Endothelial cell of umbilical vein (primary cell): ENCODE measurements at regions not wholly inside any gene's neighbourhood (a gene's known extent, or its start where the extent isn't known, plus 50 kb on each side); places are given as distances from the start of the nearest gene placed in this dataset.

Source experiments
- BruUV-seq: library from RNA; stranded (reverse); fragments of 400-500 nt; replicated peaks from 2 replicates; lab custom pipeline; 2021; lab: Mats Ljungman, UMichigan
- CTCF ChIA-PET: fragments of 300-600, 350-600 bp; sonication (Branson Sonifier 250); formaldehyde crosslinking; loops from one replicate; lab custom pipeline; 2021; ENCODE audit warnings: antibody characterized with exemption, inconsistent platforms; lab: Charles Lee
- POLR2A ChIA-PET: fragments of 300-600, 350-600 bp; sonication (Branson Sonifier 250); formaldehyde crosslinking; loops from one replicate; lab custom pipeline; 2021; ENCODE audit warnings: antibody characterized with exemption, inconsistent platforms; lab: Charles Lee
- DNase-seq: peaks from one replicate; pipeline ENCODE4 v3.0.0-alpha.2; 2011; ENCODE audit warnings: low read depth, low spot score
- FAIRE-seq: peaks from 2 replicates; lab custom pipeline; 2011; peaks lifted over from hg19 to GRCh38; lab: Jason Lieb, UNC
- H2AFZ ChIP-seq: 2 replicates; pipeline ENCODE4 v1.6.0; 2012; ENCODE audit warnings: low read depth, low read length, control low read depth, inconsistent platforms
- H3K27ac ChIP-seq: 2 replicates; pipeline ENCODE4 v1.5.1; 2011; ENCODE audit warnings: low read depth, mild to moderate bottlenecking, control low read depth, low read length, moderate library complexity; ENCODE audit not compliant: insufficient read depth
- H3K27me3 ChIP-seq, 2 experiments: 2 replicates each; pipeline versions ENCODE4 v1.6.0 to v1.6.1; 2011; ENCODE audit warnings: low read length in 2 of 2, mixed read lengths in 1 of 2; ENCODE audit not compliant: control insufficient read depth in 2 of 2, insufficient read depth in 2 of 2
- H3K36me3 ChIP-seq, 2 experiments: 2 replicates in 1 of 2; 3 replicates in 1 of 2; pipeline ENCODE4 v1.5.1; 2011; ENCODE audit warnings: low read length in 2 of 2, mild to moderate bottlenecking in 1 of 2, moderate library complexity in 1 of 2; ENCODE audit not compliant: control insufficient read depth in 2 of 2, insufficient read depth in 2 of 2; ENCODE audit errors: extremely low read depth in 1 of 2
- H3K4me1 ChIP-seq: 3 replicates; pipeline ENCODE4 v1.5.1; 2011; ENCODE audit warnings: mild to moderate bottlenecking, low read length; ENCODE audit not compliant: control insufficient read depth, insufficient read depth; ENCODE audit errors: extremely low read depth
- H3K4me2 ChIP-seq: 2 replicates; pipeline ENCODE4 v1.6.1; 2011; ENCODE audit warnings: low read length, control low read depth, mixed read lengths; ENCODE audit not compliant: insufficient read depth
- H3K4me3 ChIP-seq, 3 experiments: fragments of 200-600 bp in 1 of 3; sonication (generic), shearing (Covaris generic) in 1 of 3; replicated peaks in 1 of 3; 2 replicates each; pipeline ENCODE4 v1.5.1; 2011 to 2016; ENCODE audit warnings: control low read depth in 3 of 3, low read length in 3 of 3, mild to moderate bottlenecking in 2 of 3, inconsistent platforms in 1 of 3, low read depth in 1 of 3, moderate library complexity in 1 of 3; ENCODE audit not compliant: insufficient read depth in 1 of 3
- H3K79me2 ChIP-seq: 2 replicates; pipeline ENCODE4 v1.6.0; 2012; ENCODE audit warnings: low read length, inconsistent platforms; ENCODE audit not compliant: control insufficient read depth, insufficient read depth
- H3K9ac ChIP-seq: replicated peaks from 2 replicates; pipeline ENCODE3; 2011; ENCODE audit warnings: low read length, control low read depth; ENCODE audit not compliant: insufficient read depth; ENCODE audit errors: extremely low read depth
- H3K9me1 ChIP-seq: replicated peaks from 3 replicates; pipeline ENCODE4 v1.6.0; 2011; ENCODE audit warnings: mild to moderate bottlenecking, low read length; ENCODE audit not compliant: control insufficient read depth, insufficient read depth; ENCODE audit errors: extremely low read depth
- H3K9me3 ChIP-seq: replicated peaks from 2 replicates; pipeline ENCODE4 v1.5.1; 2012; ENCODE audit warnings: low read length, inconsistent platforms; ENCODE audit not compliant: control insufficient read depth, insufficient read depth
- H4K20me1 ChIP-seq: replicated peaks from 2 replicates; pipeline ENCODE3; 2011; ENCODE audit warnings: mild to moderate bottlenecking, low read length; ENCODE audit not compliant: control insufficient read depth, insufficient read depth; ENCODE audit errors: extremely low read depth
- EZH2 ChIP-seq: IDR thresholded peaks from 2 replicates; pipeline ENCODE4 v1.6.1; 2012; ENCODE audit warnings: borderline replicate concordance, low read depth, mild to moderate bottlenecking, moderate library complexity, low read length, inconsistent platforms; ENCODE audit not compliant: severe bottlenecking
- FOS ChIP-seq: IDR thresholded peaks from 2 replicates; pipeline ENCODE4 v1.6.1; 2011; ENCODE audit warnings: mild to moderate bottlenecking, low read length, moderate library complexity, borderline replicate concordance; ENCODE audit not compliant: insufficient read depth
- GATA2 ChIP-seq: IDR thresholded peaks from 2 replicates; pipeline ENCODE4 v1.7.0; 2011; ENCODE audit warnings: low read depth, mild to moderate bottlenecking, moderate library complexity, mixed read lengths, low read length; ENCODE audit not compliant: insufficient read length, insufficient read depth
- JUN ChIP-seq: IDR thresholded peaks from 2 replicates; pipeline ENCODE4 v1.6.1; 2011; ENCODE audit warnings: borderline replicate concordance, low read depth; ENCODE audit not compliant: insufficient read length, insufficient read depth
- MAX ChIP-seq: IDR thresholded peaks from 2 replicates; pipeline ENCODE4 v1.6.1; 2011; ENCODE audit not compliant: insufficient read depth, insufficient read length
- MYC ChIP-seq: IDR thresholded peaks from one replicate; pipeline ENCODE4 v1.6.1; 2011; ENCODE audit warnings: mild to moderate bottlenecking, low read depth, low read length
- POLR2A ChIP-seq: IDR thresholded peaks from 2 replicates; pipeline ENCODE4 v1.6.1; 2012; ENCODE audit warnings: low read depth, mild to moderate bottlenecking, control low read depth, low read length
- POLR2AphosphoS5 ChIP-seq: IDR thresholded peaks from 2 replicates; pipeline ENCODE4 v1.6.1; 2012; ENCODE audit warnings: low read depth, mild to moderate bottlenecking, control low read depth, low read length, moderate library complexity; ENCODE audit not compliant: insufficient read depth
- dilution Hi-C: fragments of 300-500 bp; cut with MboI; formaldehyde crosslinking; loops from one replicate; pipeline ENCODE4 v1.15.0; 2019; ENCODE audit warnings: low sequenced_read_pairs; ENCODE audit not compliant: extremely low pct_ligation_motif_present
- intact Hi-C: fragments of 100-400 bp; cut with micrococcal nuclease; formaldehyde crosslinking; loops from one replicate; pipeline ENCODE4 v1.10.0; 2022
- TF ChIP-seq, protein P1 (sequence below), 2 donors: IDR thresholded peaks; 1 replicate in 1 of 2; 2 replicates in 1 of 2; pipeline ENCODE4 v1.5.1; 2011; ENCODE audit warnings: low read length in 2 of 2, mild to moderate bottlenecking in 2 of 2, moderate library complexity in 2 of 2, control low read depth in 1 of 2, inconsistent platforms in 1 of 2, low read depth in 1 of 2; ENCODE audit not compliant: insufficient read depth in 1 of 2; ENCODE audit errors: extremely low read depth in 1 of 2

- Histone ChIP-seq H2AFZ (no peak overlapping the region), H3K4me1 (peaks cover 2% of the 10 kb centered on the region), H3K9me3 (no peaks in the 10 kb centered on the region), H4K20me1 (no peaks in the 10 kb centered on the region), H3K4me2 (no peak overlapping the region), H3K79me2 (no peaks in the 10 kb centered on the region), H3K27me3 (no peaks in the 10 kb centered on the region), H3K9me1 (no peaks in the 10 kb centered on the region), H3K9ac (no peak overlapping the region), H3K27ac (no peak overlapping the region), H3K36me3 (no peaks in the 10 kb centered on the region), H3K4me3 (no peak overlapping the region)
- FAIRE-seq (no peak), DNase-seq (no peak)
- intact Hi-C loops = loop anchor here (10.0 kb wide), 1 partner anchor 63 kb away; no protein-coding TSS in a partner anchor
- dilution Hi-C loops = no loop called here
- ChIA-PET POLR2A (no interaction called here), CTCF (no interaction called here)
- BruUV-seq = no TSS peak
- TF ChIP-seq GATA2 = no peak
- TF ChIP-seq POLR2AphosphoS5 = no peak
- TF ChIP-seq POLR2A = no peak
- TF ChIP-seq EZH2 = no peak
- TF ChIP-seq JUN = no peak
- no peak for TF ChIP-seq MYC
- TF ChIP-seq FOS = no peak
- no peak for TF ChIP-seq MAX
- TF ChIP-seq, protein P1, sequence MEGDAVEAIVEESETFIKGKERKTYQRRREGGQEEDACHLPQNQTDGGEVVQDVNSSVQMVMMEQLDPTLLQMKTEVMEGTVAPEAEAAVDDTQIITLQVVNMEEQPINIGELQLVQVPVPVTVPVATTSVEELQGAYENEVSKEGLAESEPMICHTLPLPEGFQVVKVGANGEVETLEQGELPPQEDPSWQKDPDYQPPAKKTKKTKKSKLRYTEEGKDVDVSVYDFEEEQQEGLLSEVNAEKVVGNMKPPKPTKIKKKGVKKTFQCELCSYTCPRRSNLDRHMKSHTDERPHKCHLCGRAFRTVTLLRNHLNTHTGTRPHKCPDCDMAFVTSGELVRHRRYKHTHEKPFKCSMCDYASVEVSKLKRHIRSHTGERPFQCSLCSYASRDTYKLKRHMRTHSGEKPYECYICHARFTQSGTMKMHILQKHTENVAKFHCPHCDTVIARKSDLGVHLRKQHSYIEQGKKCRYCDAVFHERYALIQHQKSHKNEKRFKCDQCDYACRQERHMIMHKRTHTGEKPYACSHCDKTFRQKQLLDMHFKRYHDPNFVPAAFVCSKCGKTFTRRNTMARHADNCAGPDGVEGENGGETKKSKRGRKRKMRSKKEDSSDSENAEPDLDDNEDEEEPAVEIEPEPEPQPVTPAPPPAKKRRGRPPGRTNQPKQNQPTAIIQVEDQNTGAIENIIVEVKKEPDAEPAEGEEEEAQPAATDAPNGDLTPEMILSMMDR (IDR thresholded peaks at IDR 0.05; ENCODE audit: extremely low read depth in 1 of 2, insufficient read depth in 1 of 2, low read depth in 1 of 2, low read length in 2 of 2) = no peak
Measured at GRCh38 chr15:35822153-35822552, 276.2 kb upstream of the DPH6 start.
